ENCODE measurements at regions not wholly inside any gene's neighbourhood (a gene's known extent, or its start where the extent isn't known, plus 50 kb on each side); places are given as distances from the start of the nearest gene placed in this dataset.

DNA sequence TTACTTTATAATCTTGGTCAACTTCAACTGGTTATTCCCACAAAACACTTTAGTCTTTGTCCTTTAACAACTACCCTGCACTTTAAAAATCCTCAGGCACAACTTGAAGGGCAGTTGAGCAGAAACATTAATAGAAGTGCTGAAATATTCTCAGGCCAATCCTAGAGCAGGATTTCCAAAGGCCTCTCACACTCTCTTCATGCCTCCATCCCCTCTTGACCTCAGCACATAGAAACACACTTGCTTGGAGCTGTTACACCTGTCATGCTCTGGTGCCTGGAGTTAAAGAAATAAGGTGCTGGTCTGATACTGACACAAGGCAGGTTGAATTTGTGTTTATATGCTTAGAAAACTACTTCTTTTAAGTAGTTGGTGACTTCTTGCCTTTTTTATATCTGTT lies 618.8 kb upstream of the POU3F2 start:
- DNase-seq = no peak

DNA sequence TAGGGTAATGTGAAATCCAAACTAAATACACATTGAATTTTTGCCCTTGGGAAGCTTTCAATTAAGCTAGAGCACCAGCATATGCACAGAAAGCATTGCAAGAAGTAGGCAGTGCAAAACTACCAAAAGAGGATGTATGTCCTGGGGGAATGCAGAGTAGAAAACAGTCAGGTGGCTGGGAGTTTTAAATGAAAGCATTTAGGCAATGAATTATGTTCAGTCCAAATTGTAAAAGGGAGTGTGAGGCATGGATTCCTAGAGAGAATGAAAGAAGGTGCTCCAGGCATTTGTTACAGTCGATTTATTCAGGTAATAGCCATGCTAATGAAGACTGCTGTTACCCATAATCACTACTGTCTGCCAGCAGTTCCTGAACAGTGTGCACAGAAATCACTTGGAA lies 604.1 kb upstream of the POU3F2 start:
- DNase-seq = no peak

DNA sequence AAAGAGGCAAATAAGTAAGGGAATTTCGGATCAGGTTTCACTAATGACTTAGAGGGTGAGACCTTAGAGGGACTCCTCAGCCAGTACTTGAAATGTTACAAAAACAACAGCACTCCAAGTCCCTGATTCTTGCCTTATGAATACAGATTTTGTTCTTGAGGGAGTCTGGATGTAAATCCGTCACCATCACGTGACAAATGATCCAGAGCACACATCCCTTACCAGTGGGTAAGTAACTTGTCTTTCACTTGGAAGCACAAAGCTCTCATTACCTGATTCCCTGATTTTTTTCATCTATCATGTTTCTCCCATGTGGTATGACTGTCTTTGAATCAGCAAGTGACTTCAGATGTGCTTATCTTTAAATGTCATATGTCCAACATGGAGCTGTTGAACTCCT lies 595.3 kb upstream of the POU3F2 start:
- no peak for DNase-seq

DNA sequence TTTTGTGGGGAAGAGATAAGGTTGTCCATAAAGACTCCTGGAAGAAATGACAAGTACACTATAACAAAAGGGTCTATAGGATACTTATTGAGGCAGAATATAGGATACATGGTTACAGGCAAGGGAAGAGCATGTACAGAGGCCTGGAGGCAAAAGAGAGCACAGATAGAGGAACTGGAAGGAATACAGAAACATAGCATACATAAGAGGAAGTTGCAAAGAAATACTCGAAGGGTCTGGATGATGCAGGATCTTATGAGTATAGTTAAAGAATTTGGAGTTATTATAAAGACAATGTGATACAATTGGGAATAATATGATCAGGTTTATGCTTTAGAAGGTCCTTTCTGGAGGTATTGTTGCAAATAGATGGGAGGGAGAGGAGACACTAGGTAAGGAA lies 592.7 kb upstream of the POU3F2 start:
- no peak for DNase-seq

DNA sequence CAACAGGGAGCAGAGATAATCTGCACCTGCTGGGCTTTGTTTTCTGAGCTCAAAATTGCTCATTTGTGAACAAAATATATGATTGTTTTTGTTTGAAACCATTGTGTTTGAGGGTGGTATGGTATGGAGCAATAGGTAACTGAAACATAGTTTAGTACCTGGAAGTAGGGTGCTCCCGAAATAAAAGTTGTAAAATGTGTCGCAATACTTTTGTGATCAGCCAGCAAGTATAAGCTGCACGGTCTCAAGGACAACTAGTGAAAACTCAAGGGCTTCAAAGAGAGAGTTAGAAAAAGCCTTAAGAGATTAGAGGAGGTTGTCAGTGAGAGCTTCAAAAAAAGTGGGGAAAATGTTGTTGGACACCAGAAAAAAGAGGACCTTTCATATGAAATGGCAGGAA lies 579.8 kb upstream of the POU3F2 start:
- no peak for DNase-seq

DNA sequence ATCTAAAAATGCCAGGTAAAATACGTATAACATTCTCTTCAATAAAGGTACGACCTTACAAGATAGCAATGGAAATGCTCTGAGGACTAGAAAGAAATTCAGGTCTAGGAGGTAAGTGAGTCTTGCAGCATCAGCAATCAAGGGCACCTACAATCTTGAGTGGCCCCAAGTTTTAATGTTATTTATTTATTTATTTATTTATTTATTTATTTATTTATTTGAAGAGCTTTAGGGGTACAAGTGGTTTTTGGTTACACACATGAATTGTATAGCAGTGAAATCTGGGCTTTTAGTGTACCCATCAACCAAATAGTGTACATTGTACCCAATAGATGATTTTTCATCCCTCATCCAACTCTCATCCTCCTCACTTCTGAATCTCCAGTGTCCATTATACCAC lies 574.0 kb upstream of the POU3F2 start:
- DNase-seq = no peak

DNA sequence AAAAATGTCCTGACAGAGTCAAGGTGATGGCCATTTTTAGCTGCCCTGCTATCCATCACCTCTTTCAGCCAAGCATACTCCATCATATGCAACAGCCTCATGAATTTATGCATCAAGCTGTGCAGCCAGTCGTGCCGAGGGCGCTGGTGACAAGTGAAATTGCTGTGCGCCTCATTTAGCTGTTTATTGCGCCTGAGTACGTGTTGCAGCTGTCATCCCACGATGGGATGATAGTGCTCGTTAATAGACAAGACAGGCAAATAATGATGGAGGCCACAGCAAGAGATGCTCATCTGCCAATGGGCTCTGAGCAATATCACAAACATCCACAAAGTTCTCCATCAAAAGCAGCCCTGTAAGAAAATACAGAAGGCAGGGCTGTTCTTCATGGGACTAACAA lies 562.3 kb upstream of the POU3F2 start:
- DNase-seq = no peak

DNA sequence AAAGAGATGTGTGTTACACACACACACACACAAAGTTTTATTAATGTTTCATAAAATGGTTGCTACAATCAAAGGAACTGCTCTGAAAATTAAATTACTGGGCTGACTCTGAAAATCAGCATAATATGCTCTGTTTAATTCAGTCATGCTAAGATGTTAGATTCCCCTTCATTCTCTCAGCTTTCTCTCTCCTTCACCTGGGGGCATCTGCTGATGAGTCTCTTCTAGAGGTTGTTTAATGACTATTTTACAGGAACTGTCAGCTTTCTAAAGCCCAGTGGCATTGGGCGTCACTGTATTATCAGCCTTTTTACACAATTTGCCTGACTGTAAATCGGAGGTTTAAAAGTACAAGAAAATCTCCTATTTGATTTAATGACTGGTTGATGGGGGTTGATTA lies 559.7 kb upstream of the POU3F2 start:
- DNase-seq = no peak

DNA sequence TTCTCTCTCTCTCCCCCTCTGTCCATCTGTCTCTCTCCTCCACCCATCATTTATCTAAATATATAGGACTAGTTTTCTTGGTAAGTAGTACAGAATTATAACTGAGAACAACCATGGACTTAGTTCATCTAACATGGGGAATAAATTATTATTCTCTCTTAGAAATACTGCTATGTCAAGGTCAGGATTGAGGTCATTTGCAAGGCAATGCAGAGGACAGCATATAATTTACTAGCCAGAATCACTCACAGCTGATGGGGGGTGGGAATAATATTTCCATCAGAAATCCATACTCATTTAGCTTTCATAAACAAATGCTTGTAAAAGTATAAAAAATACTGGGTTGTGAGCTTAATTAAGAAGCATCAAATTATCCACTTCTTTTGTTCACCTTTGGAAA lies 553.9 kb upstream of the POU3F2 start:
- no peak for DNase-seq

DNA sequence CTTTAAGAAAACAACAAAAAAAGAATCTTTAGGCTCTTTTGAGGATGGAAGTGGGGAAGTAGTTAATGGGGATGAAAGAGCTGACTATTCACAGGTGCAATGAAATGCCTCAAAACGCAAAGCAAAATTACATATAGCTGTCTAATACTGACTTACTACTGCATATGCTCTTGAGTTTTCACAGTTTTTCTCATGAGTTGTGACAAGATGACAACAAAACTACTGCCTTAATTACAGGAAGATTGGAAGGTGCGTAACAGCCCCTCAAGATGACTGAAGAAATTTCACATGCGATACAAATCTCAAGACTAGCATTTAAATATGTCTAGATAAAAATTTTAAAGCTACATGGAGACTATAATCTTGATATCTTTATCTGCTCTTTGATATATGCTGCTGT lies 547.8 kb upstream of the POU3F2 start:
- DNase-seq = no peak

DNA sequence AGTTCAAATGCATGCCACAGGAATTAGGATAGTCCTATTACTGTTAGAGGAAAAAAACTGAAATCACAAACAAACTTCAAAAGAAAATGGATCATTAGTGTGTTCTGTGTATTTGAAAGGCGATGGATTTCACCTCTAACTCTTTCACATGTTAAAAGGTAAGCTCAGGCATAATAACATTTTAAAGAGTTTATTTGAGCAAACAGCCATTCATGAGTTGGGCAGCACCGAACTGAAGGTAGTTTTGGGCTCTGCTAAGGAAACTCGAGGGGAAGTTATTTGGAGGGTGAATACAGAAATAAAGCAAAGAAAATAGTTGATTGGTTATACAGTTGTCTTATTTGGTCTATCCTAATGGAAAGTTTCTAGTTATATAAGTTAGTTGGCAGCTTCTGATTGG lies 546.5 kb upstream of the POU3F2 start:
- DNase-seq = no peak

DNA sequence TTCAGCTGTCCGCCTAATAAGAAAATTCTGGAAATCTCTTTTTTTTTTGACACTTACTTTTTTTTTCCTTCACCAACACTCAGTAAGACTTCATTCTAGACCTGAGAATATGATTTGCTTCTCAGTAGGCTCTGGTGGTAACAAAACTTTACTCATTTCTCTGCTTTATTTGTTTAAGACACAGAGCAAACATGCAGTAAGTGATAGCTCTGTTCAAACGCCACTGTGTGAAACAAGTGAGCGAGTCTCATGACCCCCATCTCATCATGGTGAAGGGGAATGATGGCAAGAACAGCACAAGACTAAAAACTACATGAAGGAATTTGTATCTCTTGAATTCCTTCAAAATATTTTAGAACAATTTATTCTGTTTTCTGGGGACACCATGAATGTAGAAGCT lies 541.6 kb upstream of the POU3F2 start:
- no peak for DNase-seq

DNA sequence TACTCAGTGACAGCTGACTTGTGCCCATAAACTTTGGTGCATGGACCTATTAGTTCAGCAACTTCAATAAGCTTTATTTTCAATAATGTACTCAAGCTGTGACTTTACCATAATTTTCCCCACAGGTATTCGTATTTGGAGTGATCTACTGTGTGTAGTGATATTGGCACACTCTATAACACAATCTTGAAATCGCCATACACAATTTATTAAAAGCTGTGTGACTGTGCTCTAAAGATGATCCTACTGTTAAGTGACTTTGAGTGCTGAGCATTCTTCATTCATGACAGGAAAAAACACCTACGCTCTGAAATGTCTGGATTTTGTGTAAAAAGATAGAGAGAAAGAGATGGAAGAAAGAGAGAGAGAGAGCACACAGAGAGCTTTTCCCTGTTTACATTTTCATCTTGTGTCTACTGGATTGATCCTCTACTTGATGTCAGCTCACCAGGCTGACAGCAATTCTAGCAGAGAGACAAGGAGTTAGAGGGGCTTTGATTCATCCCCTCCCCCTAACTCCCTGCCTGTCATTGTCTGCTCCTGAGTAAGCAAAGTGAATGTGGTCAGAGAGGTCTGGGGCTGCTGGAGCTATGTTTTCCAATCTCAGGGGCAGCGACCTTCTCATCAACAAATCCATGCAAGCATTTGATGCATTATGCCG lies 538.7 kb upstream of the POU3F2 start:
- DNase-seq = no peak

DNA sequence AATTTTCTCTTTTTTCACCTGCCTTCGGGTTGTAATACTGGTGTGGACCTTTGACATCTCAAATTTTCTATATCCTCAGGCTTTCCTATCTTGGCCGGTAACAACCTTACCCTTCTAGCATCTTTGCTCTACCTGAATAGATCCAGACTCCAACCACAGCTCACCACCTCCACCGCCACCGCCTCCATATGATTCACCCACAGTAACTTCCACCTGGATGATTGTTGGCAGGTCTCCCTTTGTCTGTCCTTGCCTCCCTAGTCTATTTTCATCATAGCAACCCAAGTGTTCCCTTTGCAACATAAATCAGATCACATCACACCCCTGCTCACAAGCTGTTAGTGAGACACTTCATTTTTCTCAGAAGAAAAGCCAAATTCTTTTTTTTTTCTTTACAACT lies 525.8 kb upstream of the POU3F2 start:
- DNase-seq = no peak

DNA sequence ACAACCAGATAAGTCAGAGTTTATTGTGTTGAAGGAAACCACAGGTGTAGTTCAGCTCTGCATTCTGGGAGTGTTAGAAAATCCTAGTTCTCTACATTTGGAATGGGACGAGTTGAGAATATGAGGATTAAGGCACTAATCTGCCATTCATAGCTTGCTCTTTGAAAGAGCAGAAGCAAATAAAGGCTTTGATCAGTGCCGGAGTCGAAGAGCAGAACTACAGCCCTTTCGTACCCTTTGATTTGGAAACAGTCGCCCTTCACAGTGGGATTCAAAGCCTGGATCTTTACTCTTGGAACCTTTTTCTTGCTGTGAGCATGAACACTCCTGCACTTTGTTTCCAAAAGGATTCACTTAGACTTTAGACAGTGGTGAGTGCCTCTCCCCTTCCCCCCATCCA lies 523.9 kb upstream of the POU3F2 start:
- no peak for DNase-seq

DNA sequence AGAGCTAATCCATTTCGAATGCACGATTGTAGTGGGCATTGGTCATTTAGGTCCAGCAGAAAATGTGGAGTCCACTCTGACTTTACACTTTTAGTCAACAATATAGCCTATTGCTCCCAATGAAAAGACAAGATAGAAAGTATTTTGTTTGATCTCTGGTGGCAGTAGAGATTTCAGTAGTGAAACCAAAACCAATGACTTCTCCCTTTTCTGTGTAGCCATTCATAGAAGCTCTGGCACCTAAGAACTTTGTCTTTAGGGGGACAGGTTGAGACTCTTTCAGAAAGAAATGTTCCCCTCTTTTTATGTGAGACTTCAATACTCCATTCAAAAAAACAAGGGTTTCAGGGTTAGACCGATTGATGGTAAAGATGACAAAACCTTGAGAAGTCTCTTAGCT lies 510.8 kb upstream of the POU3F2 start:
- no peak for DNase-seq

DNA sequence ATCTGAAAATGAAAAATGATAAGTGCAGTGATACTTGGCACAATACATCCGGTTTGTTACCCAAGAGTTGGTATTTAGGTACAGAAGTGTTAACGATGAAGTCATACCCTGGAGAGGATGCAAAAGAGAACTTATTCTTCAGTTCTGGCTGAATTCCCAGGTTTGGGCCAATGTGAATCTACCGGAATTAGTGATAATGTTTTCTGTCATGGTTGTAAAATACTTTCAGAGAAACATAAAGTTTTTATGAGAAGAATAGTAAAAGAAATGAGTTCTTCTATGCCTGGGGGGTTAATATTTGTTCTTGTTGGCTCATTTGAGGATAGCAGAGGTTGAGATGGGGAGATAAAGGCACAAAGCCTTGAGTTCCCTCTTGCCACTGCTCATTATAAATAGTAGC lies 509.9 kb upstream of the POU3F2 start:
- DNase-seq = no peak

DNA sequence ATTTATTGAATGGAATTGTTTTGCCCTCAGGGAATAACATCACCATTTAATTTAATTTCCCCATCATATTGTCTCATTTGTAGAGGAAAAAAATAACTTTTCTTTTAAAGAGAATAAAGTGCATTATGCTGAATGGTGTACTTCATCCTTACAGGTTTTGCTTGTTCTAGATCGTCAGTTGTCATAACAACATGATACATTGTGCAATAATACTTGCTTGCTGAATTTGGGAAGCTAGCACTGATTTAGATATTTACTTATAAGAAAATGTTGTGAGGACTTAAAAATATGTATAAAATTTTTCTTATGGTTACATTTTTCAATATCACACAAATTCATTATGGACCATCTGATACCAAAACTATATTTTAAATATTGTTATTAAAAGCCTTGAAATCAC lies 509.0 kb upstream of the POU3F2 start:
- no peak for DNase-seq

DNA sequence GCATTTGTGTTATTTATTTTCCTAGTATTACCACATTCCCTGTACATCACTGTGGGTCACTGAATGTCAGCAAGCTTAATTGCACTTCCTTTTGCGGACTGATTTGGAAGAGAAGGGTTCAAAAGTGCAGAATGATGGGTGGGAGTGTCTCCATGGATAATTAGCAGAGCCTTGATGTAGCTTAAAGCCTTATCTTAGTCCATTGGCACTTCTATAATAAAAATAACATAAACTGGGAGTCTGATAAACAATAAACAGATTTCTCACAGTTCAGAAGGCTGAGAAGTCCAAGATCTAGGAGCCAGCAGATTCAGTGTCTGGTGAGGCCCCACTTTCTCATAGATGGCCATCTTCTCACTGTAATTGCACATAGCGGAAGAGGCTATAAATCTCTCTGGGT lies 501.1 kb upstream of the POU3F2 start:
- no peak for DNase-seq

DNA sequence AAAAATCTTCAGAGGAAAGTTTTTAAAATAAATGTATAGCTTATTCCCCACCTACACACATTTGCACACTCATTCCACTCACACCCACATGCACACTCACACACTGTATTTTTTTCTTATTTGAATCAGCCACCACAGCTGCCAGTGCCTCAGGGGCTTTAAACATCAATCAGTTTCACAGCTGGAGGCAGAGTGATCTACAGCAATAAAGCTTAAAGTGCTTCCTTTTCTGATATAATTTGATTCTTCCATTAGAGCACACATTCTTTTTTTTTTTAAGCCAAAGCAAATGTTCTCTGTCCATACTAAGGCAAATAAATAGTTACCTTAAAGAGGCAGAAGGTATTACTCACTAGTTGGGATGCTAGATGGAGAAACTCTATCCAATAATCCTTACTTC lies 498.8 kb upstream of the POU3F2 start:
- no peak for DNase-seq

DNA sequence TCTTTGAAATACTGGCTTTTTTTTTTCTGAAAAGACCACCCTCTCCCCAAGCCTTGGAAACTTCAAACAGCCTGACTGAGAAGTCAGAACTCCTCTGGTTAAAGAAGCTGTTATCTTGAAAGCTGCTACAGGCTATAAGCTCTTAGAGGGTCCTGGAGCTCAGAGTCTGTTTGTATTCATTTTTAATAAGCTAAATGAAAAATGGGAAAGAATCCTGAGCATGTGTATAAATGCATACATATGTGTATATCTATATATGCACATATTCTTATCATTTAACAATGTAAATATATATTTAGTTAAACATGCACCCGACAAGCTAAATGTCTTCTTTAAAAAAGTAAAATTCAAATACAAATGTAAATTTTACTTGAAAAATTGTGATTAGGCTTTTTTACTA lies 494.9 kb upstream of the POU3F2 start:
- DNase-seq = no peak

DNA sequence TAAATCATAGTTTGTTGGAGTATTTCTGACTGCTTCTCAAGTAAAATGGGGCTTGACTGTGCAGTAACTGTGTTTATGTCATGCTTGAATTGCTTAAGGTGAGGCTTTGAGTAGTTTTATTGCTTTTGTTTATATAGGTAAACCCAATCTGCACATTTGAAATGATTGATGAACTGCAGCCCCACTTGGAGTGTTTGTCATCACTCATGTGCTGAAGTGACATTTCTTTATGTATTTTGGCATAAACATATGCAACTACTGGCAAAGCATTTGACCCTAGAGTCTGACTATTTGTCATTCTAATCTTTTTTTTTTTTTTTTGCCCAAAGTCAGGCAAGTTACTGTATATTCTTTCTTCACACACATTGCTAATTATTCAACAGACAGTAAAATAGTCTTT lies 491.4 kb upstream of the POU3F2 start:
- no peak for DNase-seq

DNA sequence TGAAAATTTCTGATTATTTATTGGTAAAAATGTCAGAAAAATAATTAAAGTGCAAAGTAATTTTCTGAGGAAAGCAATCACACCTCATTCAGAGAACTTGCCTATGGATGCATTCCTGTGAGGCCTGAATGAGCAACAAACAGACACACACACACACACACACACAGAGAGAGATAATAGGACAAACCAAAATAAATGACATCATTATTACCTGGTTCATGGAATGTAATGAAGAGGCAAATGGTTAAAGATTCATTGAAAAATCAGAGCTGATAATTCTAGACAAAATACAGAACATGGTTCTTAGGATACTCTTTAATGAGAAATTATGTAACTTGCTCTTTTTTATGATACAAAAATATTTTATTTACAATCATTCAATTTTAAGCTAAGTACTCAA lies 490.6 kb upstream of the POU3F2 start:
- no peak for DNase-seq

DNA sequence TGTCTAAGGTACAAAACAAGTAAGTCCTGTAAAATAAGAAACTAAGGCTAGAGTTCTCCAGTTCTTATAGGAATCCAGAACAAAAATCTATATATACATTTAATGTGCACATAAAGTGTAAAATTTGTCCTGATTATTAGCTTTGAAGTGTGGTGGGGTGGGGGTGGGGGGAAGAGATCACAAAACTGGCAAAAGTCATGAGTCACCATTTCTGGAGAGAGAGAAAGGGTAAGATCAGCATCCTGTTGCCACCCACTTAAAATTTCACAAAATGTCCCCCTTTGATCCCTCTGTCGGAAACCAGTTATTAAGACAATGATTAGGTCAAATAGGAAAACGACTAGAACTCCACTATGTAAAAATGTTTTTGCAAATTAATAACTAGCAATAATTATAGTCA lies 482.0 kb upstream of the POU3F2 start:
- DNase-seq = no peak

DNA sequence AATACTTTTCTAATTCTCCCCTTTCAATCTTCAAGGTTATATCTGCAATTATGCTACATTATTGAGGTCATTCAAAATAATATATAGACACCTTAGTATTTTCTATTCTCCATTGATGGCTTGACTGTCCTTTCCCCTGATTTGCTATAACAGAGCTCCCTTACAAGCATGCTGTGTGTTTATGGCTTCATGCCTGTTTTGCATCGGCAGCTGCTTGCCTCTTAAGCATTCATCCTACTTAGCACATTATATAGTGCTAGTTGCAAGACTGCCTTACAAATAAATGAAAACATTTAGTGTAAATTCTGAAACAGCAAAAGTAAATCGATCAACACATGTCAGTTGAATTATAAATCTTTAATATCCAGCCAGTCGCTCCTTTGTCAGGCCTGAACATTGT lies 476.2 kb upstream of the POU3F2 start:
- no peak for DNase-seq

DNA sequence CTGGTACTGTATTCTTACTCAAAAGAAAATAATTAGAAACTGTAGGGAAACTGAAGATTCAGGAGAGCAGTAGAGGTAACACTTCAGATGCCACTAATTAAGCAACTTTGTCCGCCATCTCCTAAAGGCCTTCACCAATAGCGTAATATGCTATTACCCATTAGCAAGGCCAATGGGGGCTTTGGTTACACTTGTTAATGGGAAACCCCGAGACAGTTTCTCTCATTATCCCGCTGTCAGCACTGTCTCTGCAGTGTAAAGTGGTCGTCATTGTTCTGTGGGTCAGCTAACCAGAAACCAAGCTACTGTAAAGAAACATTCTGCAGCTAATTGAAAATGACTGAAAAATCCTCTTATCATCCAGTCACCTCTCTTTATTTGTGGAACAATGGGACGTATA lies 468.0 kb upstream of the POU3F2 start:
- no peak for DNase-seq
